Calu3 (cell line): ENCODE measurements at regions not wholly inside any gene's neighbourhood (a gene's known extent, or its start where the extent isn't known, plus 50 kb on each side); places are given as distances from the start of the nearest gene placed in this dataset.

Experiments used
- BruUV-seq: library from RNA; stranded (reverse); fragments of 400-500 nt; replicated peaks from 2 replicates; lab custom pipeline; 2021; lab: Mats Ljungman, UMichigan
- CTCF ChIA-PET: fragments of 300-600 bp; sonication (Branson Sonifier 250); formaldehyde crosslinking; loops from one replicate; lab custom pipeline; 2022; ENCODE audit warnings: antibody characterized with exemption; lab: Charles Lee
- DNase-seq: peaks from one replicate; pipeline ENCODE4 v3.0.0; 2022
- H3K27ac Mint-ChIP-seq: one replicate; pipeline ENCODE4 v1.8.0; 2022; ENCODE audit warnings: mixed read lengths; ENCODE audit not compliant: unreplicated experiment
- H3K27me3 Mint-ChIP-seq: one replicate; pipeline ENCODE4 v1.8.0; 2022; ENCODE audit warnings: mixed read lengths; ENCODE audit not compliant: unreplicated experiment
- H3K36me3 Mint-ChIP-seq: one replicate; pipeline ENCODE4 v1.8.0; 2022; ENCODE audit warnings: mild to moderate bottlenecking, moderate library complexity, mixed read lengths; ENCODE audit not compliant: insufficient read depth, unreplicated experiment
- H3K4me1 Mint-ChIP-seq: one replicate; pipeline ENCODE4 v1.8.0; 2022; ENCODE audit warnings: mild to moderate bottlenecking, low read depth, mixed read lengths; ENCODE audit not compliant: unreplicated experiment
- H3K4me3 Mint-ChIP-seq: one replicate; pipeline ENCODE4 v1.8.0; 2022; ENCODE audit warnings: mild to moderate bottlenecking, low read depth, moderate library complexity, mixed read lengths; ENCODE audit not compliant: unreplicated experiment
- H3K9me3 Mint-ChIP-seq: one replicate; pipeline ENCODE4 v1.8.0; 2022; ENCODE audit warnings: low read depth, mixed read lengths; ENCODE audit not compliant: unreplicated experiment
- intact Hi-C: fragments of 100-400 bp; cut with micrococcal nuclease; formaldehyde crosslinking; loops from one replicate; pipeline ENCODE4 v1.10.0; 2022; ENCODE audit not compliant: unreplicated experiment
- TF ChIP-seq, protein P1 (sequence below): fragments of 200-600 bp; IDR thresholded peaks from one replicate; pipeline ENCODE4 v1.8.0; 2022; ENCODE audit warnings: antibody characterized with exemption; ENCODE audit not compliant: unreplicated experiment

DNA sequence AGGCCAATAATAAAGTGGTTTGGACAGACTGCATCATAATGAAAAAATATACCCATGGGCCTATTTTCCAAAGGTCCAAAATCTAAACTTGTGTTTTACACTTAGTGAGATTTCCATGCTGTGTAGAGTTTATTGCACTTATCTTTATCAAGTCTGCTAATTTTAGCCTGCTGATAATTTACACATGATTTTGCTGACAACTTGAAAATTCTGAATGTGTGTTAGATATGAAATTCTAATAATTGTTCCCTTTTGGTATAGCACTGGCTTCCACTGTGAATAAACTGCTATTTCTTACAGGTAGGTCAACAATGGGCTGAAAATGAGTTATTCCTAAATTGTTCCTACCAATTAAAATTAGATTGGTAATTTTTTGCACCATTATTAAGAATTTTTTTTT lies 589.1 kb upstream of the ANO3 start:
- BruUV-seq = no TSS peak
- TF ChIP-seq, protein P1, sequence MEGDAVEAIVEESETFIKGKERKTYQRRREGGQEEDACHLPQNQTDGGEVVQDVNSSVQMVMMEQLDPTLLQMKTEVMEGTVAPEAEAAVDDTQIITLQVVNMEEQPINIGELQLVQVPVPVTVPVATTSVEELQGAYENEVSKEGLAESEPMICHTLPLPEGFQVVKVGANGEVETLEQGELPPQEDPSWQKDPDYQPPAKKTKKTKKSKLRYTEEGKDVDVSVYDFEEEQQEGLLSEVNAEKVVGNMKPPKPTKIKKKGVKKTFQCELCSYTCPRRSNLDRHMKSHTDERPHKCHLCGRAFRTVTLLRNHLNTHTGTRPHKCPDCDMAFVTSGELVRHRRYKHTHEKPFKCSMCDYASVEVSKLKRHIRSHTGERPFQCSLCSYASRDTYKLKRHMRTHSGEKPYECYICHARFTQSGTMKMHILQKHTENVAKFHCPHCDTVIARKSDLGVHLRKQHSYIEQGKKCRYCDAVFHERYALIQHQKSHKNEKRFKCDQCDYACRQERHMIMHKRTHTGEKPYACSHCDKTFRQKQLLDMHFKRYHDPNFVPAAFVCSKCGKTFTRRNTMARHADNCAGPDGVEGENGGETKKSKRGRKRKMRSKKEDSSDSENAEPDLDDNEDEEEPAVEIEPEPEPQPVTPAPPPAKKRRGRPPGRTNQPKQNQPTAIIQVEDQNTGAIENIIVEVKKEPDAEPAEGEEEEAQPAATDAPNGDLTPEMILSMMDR = no peak
- no peaks in the 10 kb centered on the region for H3K36me3 Mint-ChIP-seq
- intact Hi-C loops = no loop called here
- CTCF ChIA-PET = no interaction called here
- H3K27ac Mint-ChIP-seq = no peak overlapping the region
- H3K4me1 Mint-ChIP-seq = no peaks in the 10 kb centered on the region
- DNase-seq = no peak
- no peaks in the 10 kb centered on the region for H3K9me3 Mint-ChIP-seq
- H3K4me3 Mint-ChIP-seq = no peak overlapping the region
- H3K27me3 Mint-ChIP-seq = no peaks in the 10 kb centered on the region

DNA sequence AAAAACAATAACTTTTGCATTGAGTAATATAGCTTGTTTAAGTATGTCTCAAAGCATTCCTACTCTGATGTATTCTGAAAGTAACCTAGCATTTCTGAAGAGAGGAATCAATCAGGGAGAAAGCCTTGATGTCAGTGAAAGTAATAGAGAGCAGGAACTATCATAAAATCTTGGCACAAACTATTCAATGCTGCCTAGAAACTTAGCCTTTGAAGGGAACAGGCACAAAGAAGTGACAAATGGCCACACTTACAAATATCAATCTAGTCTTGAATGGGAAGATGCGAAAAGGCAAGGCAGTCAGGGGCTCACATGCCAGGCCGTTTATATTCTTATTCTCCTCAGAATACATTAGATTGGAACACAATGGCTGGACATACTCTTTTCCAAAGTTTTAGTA lies 576.5 kb upstream of the ANO3 start:
- Mint-ChIP-seq H3K4me3 (no peak overlapping the region), H3K27ac (no peak overlapping the region), H3K4me1 (no peaks in the 10 kb centered on the region), H3K9me3 (peaks cover 7% of the 10 kb centered on the region), H3K36me3 (no peaks in the 10 kb centered on the region), H3K27me3 (no peaks in the 10 kb centered on the region)
- CTCF ChIA-PET = no interaction called here
- TF ChIP-seq, protein P1 = no peak
- no peak for DNase-seq
- intact Hi-C loops = no loop called here
- BruUV-seq = no TSS peak

DNA sequence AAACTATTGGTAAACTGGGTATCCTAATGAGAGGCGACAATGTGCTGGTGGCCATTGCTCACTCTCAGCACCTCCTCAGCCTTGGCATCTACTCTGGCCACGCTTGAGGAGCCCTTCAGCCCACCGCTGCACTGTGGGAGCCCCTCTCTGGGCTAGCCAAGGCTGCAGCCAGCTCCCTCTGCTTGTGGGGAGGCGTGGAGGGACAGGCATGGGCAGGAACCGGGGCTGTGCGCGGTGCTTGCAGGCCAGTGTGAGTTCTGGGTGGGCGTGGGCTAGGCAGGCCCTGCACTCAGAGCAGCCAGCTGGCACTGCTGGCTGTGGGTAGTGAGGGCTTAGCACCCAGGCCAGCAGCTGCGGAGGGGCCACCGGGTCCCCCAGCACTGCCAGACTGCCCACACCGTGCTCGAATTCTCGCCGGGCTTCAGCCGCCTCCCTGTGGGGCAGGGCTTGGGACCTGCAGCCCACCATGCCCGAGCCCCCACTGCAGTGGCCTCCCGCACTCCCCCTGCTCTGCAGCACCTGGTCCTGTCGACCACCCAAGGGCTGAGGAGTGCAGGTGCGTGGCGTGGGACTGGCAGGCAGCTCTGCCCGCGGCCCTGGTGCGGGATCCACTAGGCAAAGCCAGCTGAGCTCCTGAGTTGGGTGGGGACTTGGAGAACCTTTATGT lies 575.9 kb upstream of the ANO3 start:
- H3K9me3 Mint-ChIP-seq = peaks cover 8% of the 10 kb centered on the region
- H3K4me3 Mint-ChIP-seq = no peak overlapping the region
- no peaks in the 10 kb centered on the region for H3K36me3 Mint-ChIP-seq
- no peaks in the 10 kb centered on the region for H3K4me1 Mint-ChIP-seq
- no peaks in the 10 kb centered on the region for H3K27me3 Mint-ChIP-seq
- CTCF ChIA-PET = interaction anchor here (0.6 kb wide), 1 partner anchor 13 kb away, joined by 3 read pairs; no protein-coding TSS in a partner anchor
- no TSS peak for BruUV-seq
- no peak overlapping the region for H3K27ac Mint-ChIP-seq
- TF ChIP-seq, protein P1 = no peak
- intact Hi-C loops = no loop called here
- DNase-seq = no peak

DNA sequence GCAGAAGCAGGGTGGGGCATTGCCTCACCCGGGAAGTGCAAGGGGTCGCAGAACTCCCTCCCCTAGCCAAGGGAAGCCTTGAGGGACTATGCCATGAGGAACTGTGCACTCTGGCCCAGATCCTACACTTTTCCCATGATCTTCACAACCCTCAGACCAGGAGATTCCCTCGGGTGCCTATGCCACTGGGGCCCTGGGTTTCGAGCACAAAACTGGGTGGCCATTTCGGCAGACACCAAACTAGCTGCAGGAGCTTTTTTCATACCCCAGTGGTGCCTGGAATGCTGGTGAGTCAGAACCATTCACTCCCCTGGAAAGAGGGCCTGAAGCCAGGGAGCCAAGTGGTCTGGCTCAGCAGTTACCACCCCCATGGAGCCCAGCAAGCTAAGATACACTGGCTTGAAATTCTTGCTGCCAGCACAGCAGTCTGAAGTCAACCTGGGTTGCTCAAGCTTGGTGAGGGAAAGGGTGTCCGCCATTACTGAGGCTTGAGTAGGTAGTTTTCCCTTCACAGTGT lies 573.7 kb upstream of the ANO3 start:
- H3K27me3 Mint-ChIP-seq = no peaks in the 10 kb centered on the region
- no peak overlapping the region for H3K27ac Mint-ChIP-seq
- peaks cover 11% of the 10 kb centered on the region for H3K9me3 Mint-ChIP-seq
- no TSS peak for BruUV-seq
- TF ChIP-seq, protein P1 = no peak
- intact Hi-C loops = no loop called here
- H3K4me1 Mint-ChIP-seq = no peaks in the 10 kb centered on the region
- no peak overlapping the region for H3K4me3 Mint-ChIP-seq
- no peak for DNase-seq
- no peaks in the 10 kb centered on the region for H3K36me3 Mint-ChIP-seq
- CTCF ChIA-PET = no interaction called here
